ENCODE measurements at regions not wholly inside any gene's neighbourhood (a gene's known extent, or its start where the extent isn't known, plus 50 kb on each side); places are given as distances from the start of the nearest gene placed in this dataset.

- TF ChIP-seq EZH2 (IDR thresholded peaks at IDR 0.05; ENCODE audit: low read length, unreplicated experiment) (no peak), EZH2phosphoT487 (IDR thresholded peaks at IDR 0.05; ENCODE audit: borderline replicate concordance, low read length) (no peak), CTCF (conservative IDR thresholded peaks at IDR 0.05; ENCODE audit: low read depth, low read length) (no peak)
- ChIA-PET POLR2A (ENCODE audit: unreplicated experiment) (no interaction called here), CTCF (no interaction called here)
- H3K9me2 ChIP-seq (replicated peaks; ENCODE audit: low read length), result no peaks in the 10 kb centered on the region
- H3K27me3 ChIP-seq (ENCODE audit: low read length), result peaks cover 50% of the 10 kb centered on the region
- H3K27ac ChIP-seq (ENCODE audit: low read length), result no peak overlapping the region
- ATAC-seq (no peak), DNase-seq (no peak)
- no peaks in the 10 kb centered on the region for H3F3A ChIP-seq (ENCODE audit: low read length, unreplicated experiment)
- no peak overlapping the region for H3K4me3 ChIP-seq (ENCODE audit: low read length)
- BruUV-seq (replicated peaks), result no TSS peak
- no peaks in the 10 kb centered on the region for H3K9me3 ChIP-seq (ENCODE audit: low read length)
- intact Hi-C loops (cut with micrococcal nuclease), result no loop called here
- no peaks in the 10 kb centered on the region for H3K4me1 ChIP-seq (ENCODE audit: insufficient read depth, low read length)
- H3K4me2 ChIP-seq (ENCODE audit: low read length), result no peak overlapping the region
- no peak overlapping the region for H2AFZ ChIP-seq (ENCODE audit: low read length)
- H3K36me3 ChIP-seq (ENCODE audit: low read depth, low read length), result no peaks in the 10 kb centered on the region
- no peaks in the 10 kb centered on the region for H4K20me1 ChIP-seq (ENCODE audit: low read length)
- H3K79me2 ChIP-seq (ENCODE audit: low read length), result no peaks in the 10 kb centered on the region
- no peak overlapping the region for H3K9ac ChIP-seq (ENCODE audit: low read length)
These were observed 325.0 kb downstream of the FBXO8 start for GRCh38 chr4:173958445-173958844.

- Histone ChIP-seq H3K4me1 (ENCODE audit: insufficient read depth, low read length) (no peaks in the 10 kb centered on the region), H3K9me3 (ENCODE audit: low read length) (no peaks in the 10 kb centered on the region), H3K9me2 (replicated peaks; ENCODE audit: low read length) (no peaks in the 10 kb centered on the region), H3K4me2 (ENCODE audit: low read length) (no peak overlapping the region), H3K9ac (ENCODE audit: low read length) (no peak overlapping the region), H3K27ac (ENCODE audit: low read length) (no peak overlapping the region), H2AFZ (ENCODE audit: low read length) (no peak overlapping the region), H3K4me3 (ENCODE audit: low read length) (no peak overlapping the region), H4K20me1 (ENCODE audit: low read length) (no peaks in the 10 kb centered on the region), H3F3A (ENCODE audit: low read length, unreplicated experiment) (no peaks in the 10 kb centered on the region), H3K27me3 (ENCODE audit: low read length) (peaks cover 30% of the 10 kb centered on the region), H3K36me3 (ENCODE audit: low read depth, low read length) (no peaks in the 10 kb centered on the region), H3K79me2 (ENCODE audit: low read length) (no peaks in the 10 kb centered on the region)
- DNase-seq, result no peak
- ChIA-PET POLR2A (ENCODE audit: unreplicated experiment) (no interaction called here), CTCF (no interaction called here)
- intact Hi-C loops (cut with micrococcal nuclease), result no loop called here
- TF ChIP-seq EZH2 (IDR thresholded peaks at IDR 0.05; ENCODE audit: low read length, unreplicated experiment) (no peak), CTCF (conservative IDR thresholded peaks at IDR 0.05; ENCODE audit: low read depth, low read length) (no peak), EZH2phosphoT487 (IDR thresholded peaks at IDR 0.05; ENCODE audit: borderline replicate concordance, low read length) (no peak)
- ATAC-seq, result no peak
- no TSS peak for BruUV-seq (replicated peaks)
These were observed 339.9 kb downstream of the FBXO8 start for GRCh38 chr4:173943547-173943946.

- Histone ChIP-seq H3K4me3 (ENCODE audit: low read length) (no peak overlapping the region), H3K27ac (ENCODE audit: low read length) (no peak overlapping the region), H3K79me2 (ENCODE audit: low read length) (no peaks in the 10 kb centered on the region), H3K36me3 (ENCODE audit: low read depth, low read length) (no peaks in the 10 kb centered on the region), H3F3A (ENCODE audit: low read length, unreplicated experiment) (no peaks in the 10 kb centered on the region), H3K27me3 (ENCODE audit: low read length) (peaks cover 19% of the 10 kb centered on the region), H4K20me1 (ENCODE audit: low read length) (no peaks in the 10 kb centered on the region), H3K9ac (ENCODE audit: low read length) (no peak overlapping the region), H3K4me1 (ENCODE audit: insufficient read depth, low read length) (no peaks in the 10 kb centered on the region), H3K9me3 (ENCODE audit: low read length) (no peaks in the 10 kb centered on the region), H2AFZ (ENCODE audit: low read length) (no peak overlapping the region), H3K4me2 (ENCODE audit: low read length) (no peak overlapping the region), H3K9me2 (replicated peaks; ENCODE audit: low read length) (no peaks in the 10 kb centered on the region)
- no TSS peak for BruUV-seq (replicated peaks)
- CTCF ChIA-PET, result no interaction called here
- TF ChIP-seq EZH2 (IDR thresholded peaks at IDR 0.05; ENCODE audit: low read length, unreplicated experiment) (no peak), CTCF (conservative IDR thresholded peaks at IDR 0.05; ENCODE audit: low read depth, low read length) (no peak), EZH2phosphoT487 (IDR thresholded peaks at IDR 0.05; ENCODE audit: borderline replicate concordance, low read length) (no peak)
- ATAC-seq, result no peak
- no peak for DNase-seq
- intact Hi-C loops (cut with micrococcal nuclease), result no loop called here
- POLR2A ChIA-PET (ENCODE audit: unreplicated experiment), result no interaction called here
These were observed 343.3 kb downstream of the FBXO8 start for GRCh38 chr4:173940146-173940545.

All from PC-3 (cell line).